ENCODE measurements at regions not wholly inside any gene's neighbourhood (a gene's known extent, or its start where the extent isn't known, plus 50 kb on each side); places are given as distances from the start of the nearest gene placed in this dataset.
"Not testable (repeated sequence)": the region's sequence is repeated elsewhere in the genome, so short reads cannot be mapped to it uniquely, and the experiment has no call there.

DNA sequence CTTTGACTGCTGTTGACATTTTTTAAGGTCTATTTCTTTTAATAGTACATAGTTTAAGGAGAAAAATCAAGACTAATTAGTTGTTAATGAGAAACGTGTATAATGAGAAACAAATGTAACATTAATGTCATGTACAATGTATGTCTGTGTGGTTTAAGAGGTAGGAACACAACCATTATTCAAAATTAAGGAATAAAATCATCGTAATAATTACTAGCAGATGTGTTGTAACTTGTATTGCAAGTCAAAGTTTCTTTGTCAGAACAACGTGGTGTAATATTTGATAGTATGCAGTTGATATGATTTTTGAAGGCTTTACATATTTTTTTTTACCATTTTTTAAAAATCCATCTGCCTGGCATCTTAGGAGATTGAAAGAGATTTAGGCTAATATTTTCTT is 120.2 kb upstream of the ARRDC3 start:
- DNase-seq (ENCODE audit: low read depth in 2 of 2), result no peak

DNA sequence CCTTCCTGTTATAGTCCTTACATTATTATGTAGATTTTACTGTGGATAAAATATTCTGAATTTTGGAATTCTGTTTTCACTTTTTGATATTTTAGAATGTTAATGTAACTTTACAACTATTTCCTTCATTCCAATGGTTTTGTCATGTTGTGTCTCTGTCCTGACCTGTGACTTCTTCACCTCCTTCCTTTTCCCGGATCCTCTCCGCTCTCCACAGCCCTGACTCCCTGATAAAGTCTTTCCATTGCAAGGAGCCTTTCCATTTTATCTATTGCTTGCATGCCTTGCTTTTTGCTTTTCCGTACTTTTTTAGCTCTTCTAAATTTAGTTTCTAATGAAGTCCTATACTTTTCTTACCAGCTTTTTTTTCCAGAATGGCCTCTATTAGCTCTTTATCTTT is 117.6 kb upstream of the ARRDC3 start:
- DNase-seq (ENCODE audit: low read depth in 2 of 2), result no peak

DNA sequence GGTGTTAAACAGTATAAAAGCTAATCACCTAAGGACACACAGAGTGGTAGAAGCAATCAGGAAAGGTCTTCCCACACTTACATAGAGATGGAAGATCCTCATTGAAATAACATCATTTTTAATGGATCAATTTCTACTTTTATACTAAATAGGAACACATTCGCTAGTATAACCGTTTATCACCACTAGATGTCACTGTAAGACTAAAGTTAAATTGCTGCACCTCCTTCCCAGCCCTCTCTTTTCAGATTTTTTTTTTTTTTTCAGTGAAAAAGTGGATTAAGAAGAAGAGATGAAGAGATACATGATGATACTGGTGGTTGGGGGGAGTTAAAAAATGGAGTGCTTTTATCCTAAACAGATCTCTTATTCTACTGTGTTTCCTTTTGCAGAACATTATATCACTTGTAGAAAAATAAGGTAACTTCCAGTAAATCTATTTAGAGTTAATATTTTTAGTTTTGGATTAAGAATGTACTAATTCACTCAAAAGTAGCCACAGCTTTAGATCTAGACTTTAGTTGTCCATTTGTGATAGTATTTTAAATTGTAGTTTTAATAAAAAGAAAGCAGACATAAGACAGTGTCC is 116.9 kb upstream of the ARRDC3 start:
- no peak for DNase-seq (ENCODE audit: low read depth in 2 of 2)

DNA sequence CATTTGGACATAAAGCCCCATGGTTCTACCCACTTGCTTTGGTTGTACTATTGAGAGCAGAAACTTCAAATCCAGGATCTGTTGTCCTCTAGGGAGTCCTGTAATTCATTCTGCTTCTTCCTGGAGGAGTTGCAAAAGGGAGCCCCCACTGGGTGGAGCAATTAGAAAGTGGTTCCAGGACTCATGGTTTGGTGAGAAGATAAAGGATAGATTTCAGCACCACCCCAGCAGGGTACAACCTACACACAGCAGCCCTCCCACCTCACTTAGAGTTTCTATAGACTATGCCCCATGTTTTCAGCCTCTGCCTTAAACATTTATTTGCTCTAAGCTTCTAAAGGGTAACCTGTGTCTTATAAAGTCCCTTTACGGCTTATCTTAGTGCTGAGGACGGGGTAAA is 112.6 kb upstream of the ARRDC3 start:
- DNase-seq (ENCODE audit: low read depth in 2 of 2), result no peak

DNA sequence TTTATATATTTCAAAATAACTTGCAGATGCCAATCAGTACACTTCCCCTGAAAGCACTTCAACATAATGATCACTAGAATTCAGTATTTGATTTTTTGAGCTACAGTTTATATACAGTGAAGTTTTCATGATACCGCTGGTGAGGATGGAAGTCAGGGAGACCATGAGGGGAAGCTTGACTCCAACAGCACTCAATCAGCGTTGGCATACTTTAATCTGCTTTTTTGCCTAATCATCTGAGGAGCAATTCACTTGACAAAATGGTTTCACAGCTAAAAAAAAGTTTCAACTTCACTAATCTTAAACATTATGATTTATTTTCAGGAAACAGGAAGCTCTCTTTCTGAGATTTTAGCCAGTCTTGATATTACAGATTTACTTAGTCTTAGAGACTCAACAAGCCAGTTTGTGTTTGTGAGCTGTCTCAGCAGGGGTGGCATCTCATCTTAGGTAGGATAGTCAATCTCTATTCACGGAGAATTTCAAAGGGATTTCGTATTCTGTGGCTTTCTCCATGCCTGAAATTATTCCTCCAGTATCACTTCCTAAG is 111.4 kb upstream of the ARRDC3 start:
- DNase-seq (ENCODE audit: low read depth in 2 of 2), result no peak

DNA sequence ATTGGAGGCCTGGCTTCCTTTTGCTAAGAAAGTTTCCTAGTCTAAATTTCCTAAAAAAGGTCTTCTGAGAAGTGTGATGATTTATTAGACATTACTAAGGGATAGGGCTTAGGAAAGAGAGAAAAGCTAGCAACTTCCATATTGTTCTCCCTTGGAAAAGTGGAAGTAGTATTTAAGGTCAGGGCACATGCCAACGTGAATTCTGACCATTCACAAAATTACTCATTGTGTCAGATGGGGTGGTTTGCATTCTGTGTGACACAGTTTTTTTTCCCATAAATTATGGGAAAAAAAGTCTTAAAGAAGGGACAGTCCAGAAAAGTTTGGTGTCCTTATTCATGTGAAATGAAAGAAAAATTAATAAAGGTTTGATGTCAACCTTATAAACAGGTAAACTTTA is 110.0 kb upstream of the ARRDC3 start:
- no peak for DNase-seq (ENCODE audit: low read depth in 2 of 2)

GRCh38 chr5:91491229-91491628 is 108.1 kb upstream of the ARRDC3 start:
- DNase-seq (ENCODE audit: low read depth in 2 of 2), result no peak

- no peak for DNase-seq (ENCODE audit: low read depth in 2 of 2)
Observed at GRCh38 chr5:91490316-91490715, 107.2 kb upstream of the ARRDC3 start.

- DNase-seq (ENCODE audit: low read depth in 2 of 2), result no peak
Observed at GRCh38 chr5:91487420-91487819, 104.3 kb upstream of the ARRDC3 start.

DNA sequence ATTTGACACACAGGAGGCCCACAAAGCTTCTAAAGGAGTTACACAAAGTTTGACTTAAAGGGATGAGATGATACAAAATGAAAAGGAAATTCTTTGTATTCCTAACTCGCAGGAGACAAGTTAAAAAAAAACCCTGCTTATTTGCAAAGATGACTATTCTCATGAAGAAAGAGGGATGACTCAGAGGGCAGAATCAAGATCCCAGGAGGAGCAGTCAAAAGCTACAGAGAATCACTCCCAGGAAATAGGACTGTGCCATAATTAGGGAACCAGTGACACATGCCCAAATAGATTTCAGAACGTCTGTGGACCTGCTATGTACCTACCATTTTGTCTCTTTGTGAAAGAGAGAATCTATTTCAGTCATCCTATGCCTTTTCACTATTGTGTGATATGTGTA is 103.5 kb upstream of the ARRDC3 start:
- DNase-seq (ENCODE audit: low read depth in 2 of 2), result no peak

DNA sequence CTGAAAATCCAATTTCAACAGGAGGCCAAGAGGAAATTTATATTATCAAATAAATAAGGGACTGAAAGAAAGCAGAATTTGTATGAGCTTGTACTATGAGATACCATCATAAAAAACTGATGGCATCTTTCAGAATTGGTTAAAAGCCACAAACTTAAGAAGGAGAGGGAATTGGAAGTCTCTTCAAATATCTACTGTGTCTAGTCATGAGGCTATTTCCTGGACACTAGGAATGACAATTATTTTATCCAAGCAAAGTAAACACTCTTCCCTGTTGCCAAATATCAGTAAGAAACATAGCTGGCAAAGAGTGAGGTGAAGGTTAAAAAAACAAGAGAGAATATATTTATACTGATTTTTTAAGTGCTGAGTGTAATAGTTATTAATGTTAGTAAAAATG is 101.5 kb upstream of the ARRDC3 start:
- DNase-seq (ENCODE audit: low read depth in 2 of 2), result no peak

GRCh38 chr5:91479376-91479775 is 96.3 kb upstream of the ARRDC3 start:
- DNase-seq (ENCODE audit: low read depth in 2 of 2), result not testable (repeated sequence)

GRCh38 chr5:91478096-91478495 is 95.0 kb upstream of the ARRDC3 start:
- DNase-seq (ENCODE audit: low read depth in 2 of 2), result no peak

- no peak for DNase-seq (ENCODE audit: low read depth in 2 of 2)
Observed at GRCh38 chr5:91477408-91477807, 94.3 kb upstream of the ARRDC3 start.

DNA sequence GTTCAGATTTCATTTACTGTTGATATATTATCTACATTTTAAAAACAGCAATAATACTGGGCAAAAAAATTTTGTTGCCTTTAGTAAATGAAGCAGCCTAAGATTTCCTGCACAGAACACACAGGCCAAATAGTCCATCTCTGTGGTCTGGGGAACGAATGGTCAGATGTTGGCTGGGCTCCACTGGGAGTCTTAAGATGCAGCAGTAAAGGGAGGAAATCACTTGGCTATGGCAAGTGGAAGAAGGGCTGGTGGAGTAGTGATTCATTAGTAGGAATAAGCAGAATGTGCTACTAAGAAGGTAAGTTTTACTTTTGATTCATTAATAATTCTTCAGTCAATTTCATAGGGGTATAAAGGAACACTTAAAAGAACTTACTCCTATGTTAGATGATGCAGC is 91.1 kb upstream of the ARRDC3 start:
- DNase-seq (ENCODE audit: low read depth in 2 of 2), result no peak

GRCh38 chr5:91472631-91473030 is 89.5 kb upstream of the ARRDC3 start:
- no peak for DNase-seq (ENCODE audit: low read depth in 2 of 2)

DNA sequence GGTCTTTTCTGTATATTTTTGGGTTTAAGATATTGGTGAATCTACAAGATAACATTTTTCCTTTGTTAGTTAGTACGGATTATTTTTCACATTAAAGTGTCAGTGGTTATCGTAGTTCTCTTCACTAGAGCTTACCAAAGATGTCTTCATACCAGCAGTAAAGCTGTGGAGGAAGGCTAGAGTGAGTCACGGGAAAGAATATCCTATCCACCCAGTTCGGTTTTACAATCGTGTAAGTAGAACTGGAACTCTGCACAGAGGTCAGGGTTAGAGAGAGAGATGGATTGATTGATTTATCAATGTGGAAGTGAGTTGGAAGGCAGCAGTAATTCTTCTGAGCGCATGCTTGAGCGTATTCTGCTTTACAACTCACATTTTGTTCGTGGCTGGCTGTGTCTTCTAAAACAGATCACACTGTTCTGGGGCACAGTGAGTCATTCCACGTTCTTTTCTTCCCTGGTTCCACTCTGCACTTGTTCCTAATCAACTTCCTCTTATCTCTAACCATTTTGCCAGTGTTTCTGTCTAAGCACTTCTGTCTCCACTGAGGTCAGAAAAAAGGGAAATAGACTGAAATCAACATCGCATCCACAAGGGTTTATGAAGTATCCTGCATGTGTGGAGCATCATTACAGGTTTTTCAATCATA is 86.5 kb upstream of the ARRDC3 start:
- DNase-seq (ENCODE audit: low read depth in 2 of 2), result no peak

- no peak for DNase-seq (ENCODE audit: low read depth in 2 of 2)
Observed at GRCh38 chr5:91468651-91469422, 85.7 kb upstream of the ARRDC3 start.

DNA sequence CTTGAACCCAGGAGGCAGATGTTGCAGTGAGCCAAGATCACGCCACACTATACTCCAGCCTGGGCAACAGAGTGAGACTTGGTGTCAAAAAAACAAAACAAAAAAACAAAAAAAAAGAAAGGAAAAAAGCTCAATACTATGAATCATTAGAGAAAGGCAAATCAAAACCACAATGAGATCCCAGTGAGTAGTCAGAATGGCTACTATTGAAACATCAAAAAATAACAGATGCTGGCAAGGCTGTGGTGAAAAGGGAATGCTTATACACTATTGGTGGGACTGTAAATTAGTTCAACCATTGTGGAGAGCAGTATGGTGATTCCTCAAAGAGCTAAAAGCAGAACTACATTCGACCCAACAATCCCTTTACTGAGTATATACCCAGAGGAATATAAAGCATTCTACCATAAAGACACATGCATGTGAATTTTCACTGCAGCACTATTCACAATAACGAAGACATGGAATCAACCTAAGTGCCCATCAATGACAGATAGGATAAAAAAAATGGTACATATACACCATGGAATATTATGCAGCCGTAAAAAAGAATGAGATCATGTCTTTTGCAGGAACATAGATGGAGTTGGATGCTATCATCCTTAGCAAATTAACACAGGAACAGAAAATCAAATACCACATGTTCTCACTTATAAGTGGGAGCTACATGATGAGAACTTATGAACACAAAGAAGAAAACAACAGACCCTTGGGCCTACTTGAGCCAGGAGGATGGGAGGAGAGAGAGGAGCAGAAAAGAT is 81.9 kb upstream of the ARRDC3 start:
- no peak for DNase-seq (ENCODE audit: low read depth in 2 of 2)

DNA sequence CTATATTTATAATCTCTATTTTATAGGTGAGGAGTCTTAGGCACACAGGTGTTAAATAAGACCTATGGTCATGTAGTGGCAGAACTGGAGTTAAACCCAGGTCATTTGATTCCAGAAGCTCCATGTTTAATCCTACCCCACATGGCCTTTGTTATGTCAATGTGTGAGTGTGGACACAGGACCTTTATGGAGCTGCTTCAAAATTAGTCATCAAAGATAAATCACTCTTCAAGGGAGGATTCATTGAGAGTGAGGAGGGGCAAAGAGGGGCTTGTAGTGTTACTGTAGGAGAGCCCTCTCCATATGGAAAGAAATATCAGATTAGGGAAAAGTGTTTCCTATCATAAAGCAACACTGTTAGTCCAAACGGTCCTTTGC is 74.6 kb upstream of the ARRDC3 start:
- no peak for DNase-seq (ENCODE audit: low read depth in 2 of 2)

GRCh38 chr5:91456928-91457680 is 74.0 kb upstream of the ARRDC3 start:
- DNase-seq (ENCODE audit: low read depth in 2 of 2), result no peak

DNA sequence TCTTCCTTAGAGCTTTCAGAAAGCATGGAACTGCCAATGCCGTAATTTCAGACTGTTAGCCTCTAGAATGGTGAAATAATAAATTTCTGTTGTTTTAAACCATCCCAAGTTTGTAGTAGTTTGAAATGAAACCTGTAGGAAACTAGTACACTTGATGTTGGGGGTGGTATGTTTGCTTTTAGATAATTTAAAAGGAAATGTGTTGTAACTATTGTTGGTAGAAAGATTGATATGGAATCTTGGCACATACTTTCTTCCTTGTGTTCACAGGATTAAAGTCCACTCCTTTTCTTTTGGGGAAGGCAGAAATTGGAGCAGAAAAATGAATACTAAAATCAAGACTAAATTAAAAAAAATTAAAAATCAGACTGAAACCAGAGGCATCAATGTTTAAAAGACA is 66.0 kb upstream of the ARRDC3 start:
- no peak for DNase-seq (ENCODE audit: low read depth in 2 of 2)

Data from stimulated activated CD4-positive, alpha-beta T cell treated with anti-CD3 and anti-CD28 coated beads, Interleukin-4, amount 100 ng/mL, for 48 hours (primary cell).